GM23248 (cell line): ENCODE measurements at regions not wholly inside any gene's neighbourhood (a gene's known extent, or its start where the extent isn't known, plus 50 kb on each side); places are given as distances from the start of the nearest gene placed in this dataset.

Experiments
- EZH2 ChIP-seq: fragments of 200-600 bp; sonication (generic); IDR thresholded peaks from 2 replicates; pipeline ENCODE4 v1.6.1; 2018; ENCODE audit warnings: antibody characterized with exemption, mild to moderate bottlenecking; ENCODE audit not compliant: insufficient read depth, poor library complexity, severe bottlenecking
- EZH2phosphoT487 ChIP-seq: fragments of 200-600 bp; sonication (generic); IDR thresholded peaks from 2 replicates; pipeline ENCODE4 v1.6.1; 2018; ENCODE audit warnings: antibody characterized with exemption, moderate library complexity, mild to moderate bottlenecking, low read depth; ENCODE audit not compliant: insufficient read depth

GRCh38 chr16:79519448-79519847 lies 81.1 kb downstream of the MAF start:
- TF ChIP-seq EZH2phosphoT487 (no peak), EZH2 (no peak)
